ENCODE measurements at regions not wholly inside any gene's neighbourhood (a gene's known extent, or its start where the extent isn't known, plus 50 kb on each side); places are given as distances from the start of the nearest gene placed in this dataset.

DNA sequence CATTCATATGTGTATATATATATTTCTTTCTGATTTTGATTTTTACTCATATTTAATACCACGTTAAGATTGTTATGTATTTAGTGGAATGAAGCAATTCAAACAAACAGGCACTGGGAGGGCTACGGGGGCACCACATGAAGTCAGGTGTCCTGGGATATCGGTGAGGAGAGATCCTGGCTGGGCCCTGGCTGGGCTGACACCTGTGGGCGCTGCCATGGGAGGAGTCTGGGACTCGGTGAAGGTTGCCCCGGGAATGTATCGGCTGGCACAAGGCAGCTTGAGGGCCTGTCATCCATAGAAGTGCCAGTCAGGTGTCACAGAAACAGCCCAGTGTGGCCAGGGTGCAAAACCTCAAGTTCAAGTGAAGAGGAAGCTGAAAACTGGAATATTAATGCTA is 766.9 kb upstream of the ARPP21 start:
- no peaks in the 10 kb centered on the region for H3K36me3 Mint-ChIP-seq (ENCODE audit: insufficient read depth)
- no peaks in the 10 kb centered on the region for H3K4me1 Mint-ChIP-seq (ENCODE audit: low read depth)
- H3K27ac Mint-ChIP-seq, result no peak overlapping the region

DNA sequence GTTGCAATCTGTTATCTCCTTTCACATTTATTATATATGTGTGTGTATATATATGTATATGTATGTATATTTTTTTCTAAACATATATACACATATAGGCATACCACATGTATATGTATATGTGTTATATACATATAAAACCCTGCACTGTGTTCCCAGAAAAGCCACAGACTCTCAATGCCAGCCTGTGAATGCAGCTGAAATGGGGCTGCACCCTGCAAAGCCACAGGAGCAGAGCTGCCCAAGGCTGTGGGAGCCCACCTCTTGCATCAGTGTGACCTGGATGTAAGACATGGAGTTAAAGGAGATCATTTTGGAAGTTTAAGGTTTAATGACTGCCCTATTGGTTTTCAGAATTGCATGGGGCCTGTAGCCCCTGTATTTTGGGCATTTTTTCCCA is 762.3 kb upstream of the ARPP21 start:
- H3K27me3 Mint-ChIP-seq, result no peaks in the 10 kb centered on the region
- no peaks in the 10 kb centered on the region for H3K36me3 Mint-ChIP-seq (ENCODE audit: insufficient read depth)
- H3K27ac Mint-ChIP-seq, result no peak overlapping the region
- no peaks in the 10 kb centered on the region for H3K9me3 Mint-ChIP-seq (ENCODE audit: low read depth)
- TF ChIP-seq, protein P1, sequence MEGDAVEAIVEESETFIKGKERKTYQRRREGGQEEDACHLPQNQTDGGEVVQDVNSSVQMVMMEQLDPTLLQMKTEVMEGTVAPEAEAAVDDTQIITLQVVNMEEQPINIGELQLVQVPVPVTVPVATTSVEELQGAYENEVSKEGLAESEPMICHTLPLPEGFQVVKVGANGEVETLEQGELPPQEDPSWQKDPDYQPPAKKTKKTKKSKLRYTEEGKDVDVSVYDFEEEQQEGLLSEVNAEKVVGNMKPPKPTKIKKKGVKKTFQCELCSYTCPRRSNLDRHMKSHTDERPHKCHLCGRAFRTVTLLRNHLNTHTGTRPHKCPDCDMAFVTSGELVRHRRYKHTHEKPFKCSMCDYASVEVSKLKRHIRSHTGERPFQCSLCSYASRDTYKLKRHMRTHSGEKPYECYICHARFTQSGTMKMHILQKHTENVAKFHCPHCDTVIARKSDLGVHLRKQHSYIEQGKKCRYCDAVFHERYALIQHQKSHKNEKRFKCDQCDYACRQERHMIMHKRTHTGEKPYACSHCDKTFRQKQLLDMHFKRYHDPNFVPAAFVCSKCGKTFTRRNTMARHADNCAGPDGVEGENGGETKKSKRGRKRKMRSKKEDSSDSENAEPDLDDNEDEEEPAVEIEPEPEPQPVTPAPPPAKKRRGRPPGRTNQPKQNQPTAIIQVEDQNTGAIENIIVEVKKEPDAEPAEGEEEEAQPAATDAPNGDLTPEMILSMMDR (IDR thresholded peaks at IDR 0.05; ENCODE audit: unreplicated experiment), result no peak
- H3K4me1 Mint-ChIP-seq (ENCODE audit: low read depth), result no peaks in the 10 kb centered on the region
- no peak for DNase-seq (ENCODE audit: low spot score, unreplicated experiment)
- no peak overlapping the region for H3K4me3 Mint-ChIP-seq (ENCODE audit: low read depth)

More for the DNA sequence above, 766.9 kb upstream of the ARPP21 start:
- DNase-seq (ENCODE audit: low spot score, unreplicated experiment), result no peak
- TF ChIP-seq, protein P1 (IDR thresholded peaks at IDR 0.05; ENCODE audit: unreplicated experiment), result no peak
- H3K27me3 Mint-ChIP-seq, result no peaks in the 10 kb centered on the region
- no peak overlapping the region for H3K4me3 Mint-ChIP-seq (ENCODE audit: low read depth)
- no peaks in the 10 kb centered on the region for H3K9me3 Mint-ChIP-seq (ENCODE audit: low read depth)

DNA sequence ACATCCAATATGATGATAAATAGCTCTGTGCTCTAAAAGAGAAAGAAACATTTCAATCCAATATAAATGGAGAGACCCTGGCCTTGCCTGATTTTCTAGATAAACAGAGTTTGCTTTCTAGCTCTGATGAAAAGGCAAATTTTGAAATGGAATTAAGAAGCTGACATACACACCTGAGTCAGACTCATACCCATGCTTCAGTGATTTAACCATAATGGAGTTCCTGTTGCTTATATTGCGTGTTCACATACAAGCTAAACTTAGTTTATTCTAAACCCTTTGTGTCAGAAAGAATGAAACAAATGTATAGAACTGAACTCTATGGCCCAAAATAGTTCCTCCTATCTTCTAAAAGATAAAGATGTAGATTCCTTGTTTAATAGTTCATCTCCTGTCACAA is 760.8 kb upstream of the ARPP21 start:
- TF ChIP-seq, protein P1 (IDR thresholded peaks at IDR 0.05; ENCODE audit: unreplicated experiment), result no peak
- no peak overlapping the region for H3K4me3 Mint-ChIP-seq (ENCODE audit: low read depth)
- no peak for DNase-seq (ENCODE audit: low spot score, unreplicated experiment)
- H3K27ac Mint-ChIP-seq, result no peak overlapping the region
- no peaks in the 10 kb centered on the region for H3K36me3 Mint-ChIP-seq (ENCODE audit: insufficient read depth)
- no peaks in the 10 kb centered on the region for H3K9me3 Mint-ChIP-seq (ENCODE audit: low read depth)
- no peaks in the 10 kb centered on the region for H3K27me3 Mint-ChIP-seq
- H3K4me1 Mint-ChIP-seq (ENCODE audit: low read depth), result no peaks in the 10 kb centered on the region

DNA sequence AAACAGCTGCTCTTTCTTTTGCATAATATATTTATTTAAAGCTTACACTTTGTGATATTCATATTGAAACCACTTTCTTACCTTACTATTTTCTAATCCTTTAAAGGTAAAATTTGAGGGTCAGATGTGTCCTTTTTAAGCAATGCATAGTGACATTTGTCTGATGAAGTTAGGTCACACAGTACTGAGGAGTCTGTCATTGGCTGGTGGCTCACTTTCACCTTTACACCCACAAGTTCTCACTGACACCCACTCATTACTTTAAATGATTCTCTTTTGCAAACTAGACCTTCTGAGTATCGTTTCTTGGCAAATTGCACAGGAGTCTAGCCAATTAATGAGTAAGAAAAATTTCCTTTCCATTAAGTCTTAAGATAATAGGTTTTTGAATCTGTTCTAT is 758.3 kb upstream of the ARPP21 start:
- H3K36me3 Mint-ChIP-seq (ENCODE audit: insufficient read depth), result no peaks in the 10 kb centered on the region
- H3K9me3 Mint-ChIP-seq (ENCODE audit: low read depth), result no peaks in the 10 kb centered on the region
- no peaks in the 10 kb centered on the region for H3K4me1 Mint-ChIP-seq (ENCODE audit: low read depth)
- H3K27me3 Mint-ChIP-seq, result no peaks in the 10 kb centered on the region
- H3K27ac Mint-ChIP-seq, result no peak overlapping the region
- TF ChIP-seq, protein P1 (IDR thresholded peaks at IDR 0.05; ENCODE audit: unreplicated experiment), result no peak
- no peak overlapping the region for H3K4me3 Mint-ChIP-seq (ENCODE audit: low read depth)
- DNase-seq (ENCODE audit: low spot score, unreplicated experiment), result no peak

DNA sequence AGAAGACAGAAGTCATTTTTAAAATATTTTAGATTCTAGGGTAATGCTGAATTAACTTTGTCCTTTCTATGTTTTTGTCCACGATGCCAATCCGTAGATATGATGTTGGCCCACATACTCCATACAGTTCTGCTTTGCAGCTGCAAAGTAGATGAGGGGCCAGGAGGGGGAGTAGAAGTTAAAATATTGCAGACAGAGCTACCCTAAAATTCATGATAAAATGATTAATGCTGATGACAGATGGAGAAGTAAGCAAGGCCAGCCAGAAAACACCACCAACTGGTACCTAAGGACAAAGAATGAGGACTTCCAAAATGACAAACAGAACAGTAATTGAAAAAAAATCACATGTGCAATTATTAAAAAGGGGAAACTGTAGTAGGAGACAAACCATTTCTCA is 756.6 kb upstream of the ARPP21 start:
- no peaks in the 10 kb centered on the region for H3K4me1 Mint-ChIP-seq (ENCODE audit: low read depth)
- H3K36me3 Mint-ChIP-seq (ENCODE audit: insufficient read depth), result no peaks in the 10 kb centered on the region
- H3K27ac Mint-ChIP-seq, result no peak overlapping the region
- TF ChIP-seq, protein P1 (IDR thresholded peaks at IDR 0.05; ENCODE audit: unreplicated experiment), result peak; percentile 12
- DNase-seq (ENCODE audit: low spot score, unreplicated experiment), result no peak
- no peaks in the 10 kb centered on the region for H3K27me3 Mint-ChIP-seq
- no peak overlapping the region for H3K4me3 Mint-ChIP-seq (ENCODE audit: low read depth)
- no peaks in the 10 kb centered on the region for H3K9me3 Mint-ChIP-seq (ENCODE audit: low read depth)
